ENCODE measurements at regions not wholly inside any gene's neighbourhood (a gene's known extent, or its start where the extent isn't known, plus 50 kb on each side); places are given as distances from the start of the nearest gene placed in this dataset.
"Not testable (repeated sequence)": the region's sequence is repeated elsewhere in the genome, so short reads cannot be mapped to it uniquely, and the experiment has no call there.

DNA sequence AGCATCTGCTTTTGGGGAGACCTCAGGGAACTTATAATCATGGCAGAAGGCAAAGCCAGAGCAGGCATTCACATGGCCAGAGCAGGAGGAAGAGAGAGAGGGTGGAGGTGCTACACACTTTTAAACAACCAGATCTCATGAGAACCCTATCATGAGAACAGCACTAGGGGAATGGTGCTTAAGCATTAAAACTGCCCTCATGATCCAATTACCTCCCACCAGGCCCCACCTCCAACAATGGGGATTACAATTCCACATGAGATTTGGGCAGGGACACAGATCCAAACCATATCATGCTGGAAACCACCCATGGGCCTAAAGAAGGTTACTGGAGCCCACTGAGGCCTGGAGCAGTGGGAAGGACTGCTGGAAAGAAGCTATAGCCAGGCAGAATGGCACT is 66.9 kb upstream of the CHST1 start:
- H3K9me3 Mint-ChIP-seq, result no peaks in the 10 kb centered on the region
- peaks cover 11% of the 10 kb centered on the region for H3K27me3 Mint-ChIP-seq
- ATAC-seq (ENCODE audit: poor library complexity) (no peak), DNase-seq (no peak)
- no peaks in the 10 kb centered on the region for H3K36me3 Mint-ChIP-seq (ENCODE audit: low read depth)
- ChIA-PET POLR2A (no interaction called here), CTCF (no interaction called here)
- intact Hi-C loops (cut with DNase I, micrococcal nuclease), result no loop called here
- TF ChIP-seq, protein P1, sequence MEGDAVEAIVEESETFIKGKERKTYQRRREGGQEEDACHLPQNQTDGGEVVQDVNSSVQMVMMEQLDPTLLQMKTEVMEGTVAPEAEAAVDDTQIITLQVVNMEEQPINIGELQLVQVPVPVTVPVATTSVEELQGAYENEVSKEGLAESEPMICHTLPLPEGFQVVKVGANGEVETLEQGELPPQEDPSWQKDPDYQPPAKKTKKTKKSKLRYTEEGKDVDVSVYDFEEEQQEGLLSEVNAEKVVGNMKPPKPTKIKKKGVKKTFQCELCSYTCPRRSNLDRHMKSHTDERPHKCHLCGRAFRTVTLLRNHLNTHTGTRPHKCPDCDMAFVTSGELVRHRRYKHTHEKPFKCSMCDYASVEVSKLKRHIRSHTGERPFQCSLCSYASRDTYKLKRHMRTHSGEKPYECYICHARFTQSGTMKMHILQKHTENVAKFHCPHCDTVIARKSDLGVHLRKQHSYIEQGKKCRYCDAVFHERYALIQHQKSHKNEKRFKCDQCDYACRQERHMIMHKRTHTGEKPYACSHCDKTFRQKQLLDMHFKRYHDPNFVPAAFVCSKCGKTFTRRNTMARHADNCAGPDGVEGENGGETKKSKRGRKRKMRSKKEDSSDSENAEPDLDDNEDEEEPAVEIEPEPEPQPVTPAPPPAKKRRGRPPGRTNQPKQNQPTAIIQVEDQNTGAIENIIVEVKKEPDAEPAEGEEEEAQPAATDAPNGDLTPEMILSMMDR (IDR thresholded peaks at IDR 0.05), result no peak
- no peaks in the 10 kb centered on the region for H3K4me1 ChIP-seq (ENCODE audit: insufficient read depth, low read length)
- no peaks in the 10 kb centered on the region for H3K36me3 ChIP-seq (ENCODE audit: insufficient read depth, low read length)
- H3K4me3 Mint-ChIP-seq, result no peak overlapping the region
- no peak overlapping the region for H3K27ac ChIP-seq (ENCODE audit: low read depth in 1 of 2, low read length in 2 of 2)
- H3K4me3 ChIP-seq (ENCODE audit: low read length), result no peak overlapping the region
- H3K4me1 Mint-ChIP-seq (ENCODE audit: low read depth), result no peaks in the 10 kb centered on the region
- no peak overlapping the region for H3K27ac Mint-ChIP-seq
- peaks cover 0 to 6% of the 10 kb centered on the region in 2 experiments for H3K27me3 ChIP-seq (ENCODE audit: control insufficient read depth in 1 of 2, insufficient read depth in 2 of 2, low read length in 2 of 2)
- no peaks in the 10 kb centered on the region for H3K9me3 ChIP-seq (ENCODE audit: control insufficient read depth in 1 of 2, insufficient read depth in 1 of 2, low read length in 2 of 2)

- CTCF ChIA-PET; H3K27me3 ChIP-seq (ENCODE audit: control insufficient read depth in 1 of 2, insufficient read depth in 2 of 2, low read length in 2 of 2); ATAC-seq (ENCODE audit: poor library complexity); intact Hi-C loops (cut with DNase I, micrococcal nuclease); DNase-seq; H3K36me3 Mint-ChIP-seq (ENCODE audit: low read depth); H3K27ac ChIP-seq (ENCODE audit: low read depth in 1 of 2, low read length in 2 of 2); H3K4me3 Mint-ChIP-seq; H3K4me1 Mint-ChIP-seq (ENCODE audit: low read depth); H3K4me3 ChIP-seq (ENCODE audit: low read length); H3K4me1 ChIP-seq (ENCODE audit: insufficient read depth, low read length); POLR2A ChIA-PET; H3K9me3 ChIP-seq (ENCODE audit: control insufficient read depth in 1 of 2, insufficient read depth in 1 of 2, low read length in 2 of 2); H3K9me3 Mint-ChIP-seq; H3K36me3 ChIP-seq (ENCODE audit: insufficient read depth, low read length); H3K27ac Mint-ChIP-seq: not testable (repeated sequence)
- peaks cover 18% of the 10 kb centered on the region for H3K27me3 Mint-ChIP-seq
These were observed 65.7 kb upstream of the CHST1 start for GRCh38 chr11:45731171-45731570.

DNA sequence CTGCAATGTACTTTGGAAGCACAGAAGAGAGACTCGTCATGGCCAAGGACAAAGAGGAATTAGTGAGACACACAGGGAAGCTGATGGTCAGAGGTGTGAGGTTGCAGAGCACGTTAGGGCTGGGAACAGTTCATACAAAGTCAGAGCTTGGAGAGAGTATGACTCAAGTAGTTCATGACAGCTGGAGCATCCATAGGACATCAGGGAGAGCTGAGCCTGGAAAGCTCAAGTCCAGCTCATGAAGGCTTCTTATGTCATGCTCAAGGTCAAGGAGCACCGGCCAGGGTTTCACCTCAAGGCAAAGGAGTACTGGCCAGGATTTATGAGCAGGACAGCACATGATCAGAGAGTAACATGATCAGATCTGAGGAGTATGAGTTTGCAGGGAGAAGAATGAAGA is 64.6 kb upstream of the CHST1 start:
- no peaks in the 10 kb centered on the region for H3K4me1 Mint-ChIP-seq (ENCODE audit: low read depth)
- Histone ChIP-seq H3K4me1 (ENCODE audit: insufficient read depth, low read length) (no peaks in the 10 kb centered on the region), H3K27ac (ENCODE audit: low read depth in 1 of 2, low read length in 2 of 2) (no peak overlapping the region), H3K27me3 (ENCODE audit: control insufficient read depth in 1 of 2, insufficient read depth in 2 of 2, low read length in 2 of 2) (peaks cover 0 to 8% of the 10 kb centered on the region in 2 experiments), H3K4me3 (ENCODE audit: low read length) (no peak overlapping the region), H3K36me3 (ENCODE audit: insufficient read depth, low read length) (no peaks in the 10 kb centered on the region), H3K9me3 (ENCODE audit: control insufficient read depth in 1 of 2, insufficient read depth in 1 of 2, low read length in 2 of 2) (no peaks in the 10 kb centered on the region)
- H3K36me3 Mint-ChIP-seq (ENCODE audit: low read depth), result no peaks in the 10 kb centered on the region
- H3K9me3 Mint-ChIP-seq, result no peaks in the 10 kb centered on the region
- no peak for ATAC-seq (ENCODE audit: poor library complexity)
- ChIA-PET CTCF (no interaction called here), POLR2A (no interaction called here)
- intact Hi-C loops (cut with DNase I, micrococcal nuclease), result no loop called here
- H3K27ac Mint-ChIP-seq, result no peak overlapping the region
- DNase-seq, result no peak
- H3K27me3 Mint-ChIP-seq, result peaks cover 24% of the 10 kb centered on the region
- no peak overlapping the region for H3K4me3 Mint-ChIP-seq
- TF ChIP-seq, protein P1 (IDR thresholded peaks at IDR 0.05), result no peak

DNA sequence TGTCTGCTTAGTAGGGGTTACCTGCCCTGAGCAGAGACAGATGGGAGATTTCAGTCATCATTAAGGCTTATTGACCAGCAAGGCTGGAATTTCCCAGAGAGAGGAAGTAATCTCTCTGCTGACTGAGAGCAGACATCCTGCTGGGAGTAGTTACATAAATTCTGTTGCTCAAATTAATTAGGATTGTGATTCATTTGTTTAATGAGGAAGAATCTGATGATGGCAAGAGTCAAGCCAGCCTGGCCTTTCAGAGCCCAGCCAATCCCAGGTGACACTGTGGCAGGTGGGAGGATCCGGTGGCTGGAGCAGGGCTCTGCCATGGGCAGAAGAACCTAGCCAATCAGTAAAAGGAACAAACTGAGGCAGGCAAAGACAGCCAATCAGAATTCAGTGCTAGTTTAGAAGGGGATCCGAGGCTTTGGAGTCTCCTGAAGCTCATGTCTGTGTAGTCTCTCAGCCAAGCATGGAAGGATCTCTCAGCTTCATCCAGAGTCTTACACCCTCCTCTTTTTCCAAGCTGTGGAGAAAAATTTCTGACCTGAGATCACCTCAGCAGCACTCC is 61.2 kb upstream of the CHST1 start:
- Histone ChIP-seq H3K4me3 (ENCODE audit: low read length) (no peak overlapping the region), H3K27me3 (ENCODE audit: control insufficient read depth in 1 of 2, insufficient read depth in 2 of 2, low read length in 2 of 2) (peaks cover 0 to 5% of the 10 kb centered on the region in 2 experiments), H3K4me1 (ENCODE audit: insufficient read depth, low read length) (no peaks in the 10 kb centered on the region), H3K36me3 (ENCODE audit: insufficient read depth, low read length) (no peaks in the 10 kb centered on the region), H3K9me3 (ENCODE audit: control insufficient read depth in 1 of 2, insufficient read depth in 1 of 2, low read length in 2 of 2) (no peaks in the 10 kb centered on the region), H3K27ac (ENCODE audit: low read depth in 1 of 2, low read length in 2 of 2) (no peak overlapping the region)
- DNase-seq (no peak), ATAC-seq (ENCODE audit: poor library complexity) (no peak)
- intact Hi-C loops (cut with DNase I, micrococcal nuclease), result no loop called here
- H3K9me3 Mint-ChIP-seq, result no peaks in the 10 kb centered on the region
- no peaks in the 10 kb centered on the region for H3K4me1 Mint-ChIP-seq (ENCODE audit: low read depth)
- ChIA-PET CTCF (no interaction called here), POLR2A (no interaction called here)
- TF ChIP-seq, protein P1 (IDR thresholded peaks at IDR 0.05), result no peak
- no peaks in the 10 kb centered on the region for H3K36me3 Mint-ChIP-seq (ENCODE audit: low read depth)
- H3K4me3 Mint-ChIP-seq, result no peak overlapping the region
- peaks cover 31% of the 10 kb centered on the region for H3K27me3 Mint-ChIP-seq
- H3K27ac Mint-ChIP-seq, result no peak overlapping the region

All from CD4-positive, alpha-beta T cell (primary cell).